COLO829 (cell line): ENCODE measurements at regions not wholly inside any gene's neighbourhood (a gene's known extent, or its start where the extent isn't known, plus 50 kb on each side); places are given as distances from the start of the nearest gene placed in this dataset.

ENCODE experiments used
- DNase-seq: peaks from one replicate; pipeline ENCODE4 v3.0.0; 2012; ENCODE audit warnings: low spot score

DNA sequence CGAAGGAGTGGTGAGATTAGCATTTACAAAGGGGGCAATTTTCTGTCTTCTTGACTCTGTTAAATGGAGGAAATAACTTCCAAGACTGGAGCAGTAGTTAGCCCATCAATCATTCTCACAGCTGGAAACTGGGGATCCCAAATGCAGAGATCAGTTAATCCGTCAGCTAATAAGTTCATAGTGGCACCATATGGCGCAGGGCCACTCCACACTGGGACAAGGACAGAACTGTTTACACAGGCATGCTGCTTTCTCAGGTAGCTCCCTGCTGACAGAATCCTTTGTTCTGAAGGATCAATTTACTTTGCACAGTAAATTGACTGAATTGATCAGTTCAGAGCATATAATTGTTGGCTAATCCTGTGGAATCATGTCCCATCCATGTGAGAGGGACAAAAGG lies 395.7 kb downstream of the TMEM161B start:
- no peak for DNase-seq

DNA sequence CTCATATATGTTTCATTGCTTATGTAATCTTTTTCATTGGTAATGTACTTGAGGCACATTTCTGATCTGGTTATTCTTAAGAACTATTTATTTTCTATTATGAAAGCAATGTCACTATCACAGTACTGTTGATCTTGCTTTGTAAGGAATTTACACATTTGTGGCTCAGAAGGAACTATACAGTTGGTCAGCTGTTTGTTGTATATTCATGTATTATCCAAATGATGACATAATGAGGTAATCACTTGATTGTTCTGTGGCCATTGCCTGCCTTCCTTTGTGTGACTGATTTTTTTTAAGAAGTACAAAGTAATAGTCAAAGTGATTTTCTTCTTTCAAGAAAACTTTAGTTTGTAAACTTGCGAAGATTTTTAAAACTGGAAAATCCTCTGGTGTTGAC lies 399.9 kb downstream of the TMEM161B start:
- no peak for DNase-seq

DNA sequence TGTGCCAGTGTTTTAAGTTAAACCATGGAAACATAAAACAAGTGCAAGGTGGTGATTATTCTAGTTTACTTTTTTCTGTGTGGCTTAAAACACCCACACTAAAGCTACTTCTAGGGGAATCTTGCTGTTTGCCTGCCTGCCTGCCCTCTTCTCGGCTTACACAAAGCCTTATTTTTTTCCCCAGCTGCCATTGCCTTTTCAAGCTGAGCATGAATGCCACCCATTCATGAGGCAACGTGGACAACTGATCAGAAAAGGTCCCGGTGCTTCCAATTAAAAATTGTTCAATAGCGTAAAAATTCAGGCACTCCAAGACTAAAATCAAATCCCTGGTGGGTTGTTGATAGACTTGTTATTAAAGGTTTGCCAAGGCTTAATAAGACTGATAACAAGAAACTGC lies 401.4 kb downstream of the TMEM161B start:
- no peak for DNase-seq

DNA sequence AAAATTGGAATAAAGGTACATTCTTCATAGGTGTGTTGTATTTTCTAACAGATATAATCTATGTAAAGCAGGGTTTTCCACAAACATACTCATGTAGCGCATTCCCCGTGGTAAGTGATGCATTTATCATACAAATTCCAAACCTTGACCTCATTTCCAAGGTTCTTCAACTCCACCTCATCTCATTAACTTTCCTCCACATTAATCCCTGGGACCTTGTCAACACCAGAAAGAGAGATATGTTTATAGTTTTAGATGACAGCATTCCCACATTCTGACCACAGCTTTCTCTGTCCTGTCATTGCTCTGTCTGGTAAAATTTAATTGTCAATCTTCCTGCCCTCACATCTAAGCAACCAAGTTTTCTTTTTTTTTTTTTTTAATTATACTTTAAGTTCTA lies 415.1 kb downstream of the TMEM161B start:
- DNase-seq = no peak

DNA sequence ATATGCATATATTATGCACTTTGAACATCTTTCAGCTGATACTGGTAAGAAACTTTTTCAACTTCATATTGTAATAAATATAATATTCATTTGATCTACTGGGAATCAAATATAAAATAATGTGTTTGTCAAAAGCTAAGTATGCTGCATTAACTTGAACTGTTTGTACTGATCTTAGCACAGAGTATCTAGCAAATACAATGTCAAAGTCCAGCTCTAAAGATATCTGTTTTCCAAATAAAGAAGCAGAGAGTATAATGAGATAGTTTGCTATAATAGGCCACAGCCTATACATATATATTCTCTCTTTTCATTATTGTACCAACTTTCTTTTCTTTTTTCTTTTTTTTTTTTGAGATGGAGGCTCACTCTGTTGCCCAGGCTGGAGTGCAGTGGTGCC lies 417.0 kb downstream of the TMEM161B start:
- DNase-seq = no peak

DNA sequence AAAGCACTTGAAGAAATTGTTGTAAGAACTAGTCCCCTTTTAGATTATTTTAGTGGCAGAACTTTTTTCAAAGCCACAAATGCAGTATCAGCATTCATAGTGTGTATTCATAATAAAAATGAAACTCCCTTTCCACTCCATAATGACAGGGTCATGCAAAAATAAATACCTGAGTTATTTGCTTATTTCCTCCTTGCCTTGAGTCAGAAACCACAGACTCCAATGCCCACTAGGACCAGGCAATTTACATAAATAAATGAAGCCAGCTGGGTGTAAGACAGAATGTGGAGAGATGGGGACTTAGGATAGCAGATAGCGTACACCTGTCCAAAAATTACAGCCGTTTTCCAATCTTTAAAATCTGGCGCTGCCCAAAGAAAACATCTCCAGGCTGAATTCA lies 417.8 kb downstream of the TMEM161B start:
- no peak for DNase-seq

DNA sequence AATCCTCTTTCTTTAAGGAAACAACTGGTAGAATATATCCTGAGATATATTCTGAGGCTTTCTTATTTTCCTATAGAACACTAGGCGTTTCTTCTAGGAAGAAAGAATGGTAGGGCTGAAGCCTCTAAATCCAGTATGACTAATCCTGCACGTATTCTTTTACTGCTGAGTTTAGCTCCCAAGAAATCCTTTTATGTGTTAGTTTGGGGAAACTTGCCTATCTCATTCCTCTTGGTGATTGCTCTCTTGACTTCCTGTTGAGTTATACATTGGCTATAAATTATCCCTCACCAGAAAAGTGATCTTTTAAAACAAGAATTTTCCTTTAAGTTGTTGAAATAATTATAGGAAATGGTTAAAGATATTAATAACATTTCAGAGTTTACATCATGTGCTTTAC lies 422.9 kb downstream of the TMEM161B start:
- DNase-seq = peak; percentile 63

DNA sequence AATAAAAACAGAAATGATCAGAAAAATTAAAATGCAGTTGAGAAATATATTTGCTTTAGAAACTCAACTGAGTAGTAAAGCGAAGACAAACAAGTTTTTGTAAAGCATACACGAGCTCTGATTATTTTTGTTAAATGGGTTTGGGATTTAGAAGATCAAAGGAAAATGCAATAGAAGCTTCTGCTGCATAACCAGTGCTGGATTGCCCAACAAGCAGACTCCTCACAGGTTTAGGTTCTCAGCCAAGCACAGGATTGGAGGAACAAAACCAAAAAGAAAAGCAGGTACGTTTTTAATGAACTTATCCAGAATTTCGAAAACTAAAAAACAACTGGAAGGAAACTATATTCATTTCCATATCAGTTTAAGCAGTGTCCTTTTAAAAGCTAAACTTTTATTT lies 423.8 kb downstream of the TMEM161B start:
- no peak for DNase-seq

DNA sequence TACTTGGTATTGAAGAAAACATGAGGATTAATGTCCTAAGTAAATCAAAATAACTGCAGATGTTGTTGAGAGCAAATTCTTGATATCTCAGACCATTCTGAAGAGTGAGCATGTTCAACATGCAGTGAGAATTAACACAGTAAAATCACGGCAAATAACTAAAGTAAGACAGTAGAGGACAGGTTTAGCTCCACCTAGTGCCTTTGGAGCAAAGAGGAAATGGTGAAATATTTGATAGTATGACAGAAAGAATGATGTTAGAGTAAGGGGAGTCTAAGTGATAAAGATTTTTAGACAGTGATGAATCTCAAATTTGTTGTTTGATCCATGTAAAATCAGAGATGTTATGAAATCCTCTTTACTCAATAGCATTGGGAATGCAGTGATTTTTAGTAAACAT lies 424.2 kb downstream of the TMEM161B start:
- no peak for DNase-seq

DNA sequence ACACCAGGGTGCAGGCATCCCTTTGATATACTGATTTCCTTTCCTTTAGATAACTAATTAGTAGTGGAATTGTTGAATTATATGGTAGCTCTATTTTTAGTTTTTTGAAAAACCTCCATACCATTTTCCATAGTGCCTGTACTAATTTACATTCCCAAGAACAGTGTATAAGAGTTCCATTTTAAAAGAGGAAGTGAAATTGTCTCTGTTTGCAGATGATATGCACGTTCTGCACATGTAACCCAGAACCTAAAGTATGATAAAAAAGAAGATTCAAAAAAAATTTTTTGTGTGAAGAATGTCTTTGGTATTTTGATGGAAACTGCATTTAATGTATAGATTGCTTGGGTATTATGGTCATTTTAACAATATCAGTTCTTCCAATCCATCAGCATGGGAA lies 424.0 kb upstream of the CCNH start:
- DNase-seq = no peak

DNA sequence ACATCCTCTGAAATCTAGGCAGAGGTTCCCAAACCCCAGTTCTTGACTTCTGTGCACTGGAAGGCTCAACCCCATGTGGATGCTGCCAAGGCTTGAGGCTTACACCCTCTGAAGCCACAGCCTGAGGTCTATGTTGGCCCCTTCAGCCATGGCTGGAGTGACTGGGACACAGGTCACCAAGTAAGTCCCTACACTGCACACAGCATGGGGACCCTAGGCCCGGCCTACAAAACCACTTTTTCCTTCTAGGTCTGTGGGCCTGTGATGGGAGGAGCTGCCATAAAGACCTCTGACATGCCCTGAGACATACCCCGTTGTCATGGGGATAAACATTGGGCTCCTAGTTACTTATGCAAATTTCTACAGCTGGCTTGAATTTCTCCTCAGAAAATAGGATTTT lies 418.8 kb upstream of the CCNH start:
- DNase-seq = no peak

DNA sequence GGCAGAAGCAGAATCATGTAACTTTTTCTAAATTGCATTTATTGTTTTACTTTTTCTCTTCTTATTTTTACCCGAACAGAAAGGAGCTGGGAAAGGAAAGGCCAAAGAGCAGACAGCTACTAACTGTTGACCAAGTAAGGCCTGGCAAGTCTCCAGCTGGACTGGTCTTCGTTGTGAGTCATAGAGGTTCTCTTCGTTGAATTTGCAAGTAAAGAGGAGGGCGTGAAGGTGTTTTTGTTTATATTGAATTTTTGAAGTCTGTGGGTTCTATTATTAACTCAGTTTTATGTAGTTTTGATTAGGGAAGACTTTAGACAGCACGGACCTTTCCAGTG lies 416.5 kb upstream of the CCNH start:
- peak; percentile 38 for DNase-seq

DNA sequence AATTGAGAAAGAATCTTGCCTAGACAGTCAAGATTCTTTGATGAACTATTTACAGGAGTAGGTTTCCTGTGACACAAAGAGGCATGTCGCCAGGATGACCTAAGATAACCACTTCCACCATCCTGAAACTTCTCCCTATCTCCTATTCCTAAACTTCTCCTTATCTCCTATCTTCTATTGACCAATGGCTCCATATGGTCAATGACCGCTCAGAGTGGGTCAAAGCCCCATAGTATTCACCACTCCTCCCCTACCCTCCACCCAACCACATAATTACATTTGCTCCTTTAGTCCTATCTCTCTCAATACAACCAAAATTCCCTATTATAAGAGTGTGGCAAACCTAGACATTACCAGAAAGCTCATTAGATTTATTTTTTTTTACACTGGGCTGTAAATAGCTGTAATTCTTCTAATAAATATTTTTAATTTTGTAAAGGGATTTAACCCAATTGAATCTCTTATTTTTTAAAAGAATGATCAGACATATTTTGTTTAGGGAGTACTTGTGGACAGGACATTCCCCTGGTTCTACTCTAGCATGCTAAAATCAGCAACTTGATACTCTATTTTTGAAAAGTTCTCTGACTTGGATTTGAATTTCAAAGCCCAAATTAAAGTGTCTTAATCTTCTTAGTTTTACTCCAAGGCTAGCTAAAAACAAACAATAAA lies 416.0 kb upstream of the CCNH start:
- DNase-seq = no peak

DNA sequence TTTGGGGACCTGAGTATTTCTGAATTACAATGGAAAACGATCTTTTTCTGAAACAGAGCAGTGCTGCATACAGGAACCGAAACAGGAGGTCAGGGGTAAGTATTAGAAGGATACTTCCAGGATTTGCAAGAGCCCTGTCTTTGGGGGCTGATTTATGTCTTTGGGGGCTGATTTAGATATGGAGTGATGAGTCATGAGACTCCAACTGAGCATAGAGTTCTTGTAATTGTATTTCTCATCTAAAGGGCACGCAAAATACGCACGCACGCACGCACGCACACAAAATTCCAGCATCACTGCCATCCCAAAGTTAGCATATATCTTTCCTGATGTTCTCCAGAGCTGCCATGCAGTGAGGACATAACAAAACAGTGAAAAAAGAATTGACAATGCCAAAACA lies 414.8 kb upstream of the CCNH start:
- DNase-seq = no peak

DNA sequence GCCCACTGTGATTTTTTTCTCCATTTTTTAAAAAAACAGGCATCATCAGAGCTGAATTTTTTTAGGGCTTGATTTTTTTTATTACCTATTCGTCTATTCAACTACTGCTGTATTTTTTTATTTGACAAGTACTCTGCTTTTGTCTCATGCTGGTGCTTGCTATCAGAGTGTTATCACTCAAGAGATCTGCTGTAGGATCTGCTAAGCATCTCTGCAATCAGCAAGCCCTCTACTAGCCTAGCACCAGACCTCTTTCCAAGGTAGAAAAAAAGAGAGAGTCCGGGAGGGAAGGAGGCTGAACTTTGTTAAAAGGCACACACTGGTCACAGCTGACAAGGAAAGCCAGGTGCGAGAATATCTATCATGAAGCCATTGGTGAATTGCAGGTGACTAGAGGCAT lies 413.8 kb upstream of the CCNH start:
- DNase-seq = no peak

DNA sequence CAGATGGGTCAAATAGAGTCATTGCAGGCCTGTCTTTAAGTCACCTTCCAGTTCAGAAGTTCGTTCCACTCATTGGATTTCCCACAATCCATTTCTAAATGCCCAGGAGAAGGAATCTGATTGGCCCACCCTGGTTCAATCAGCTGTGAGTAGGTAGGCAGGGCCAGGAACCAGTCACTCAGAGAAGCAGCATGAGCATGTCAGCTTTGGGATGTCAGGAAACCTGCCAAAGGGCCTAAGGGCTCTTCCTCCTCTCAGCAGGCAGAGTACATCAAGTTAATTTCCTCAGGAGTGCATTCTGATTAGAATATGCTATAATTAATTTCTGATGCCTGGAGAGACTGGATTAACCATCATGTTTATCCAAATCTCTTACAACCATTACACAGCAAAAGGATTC lies 412.9 kb upstream of the CCNH start:
- DNase-seq = peak; percentile 1

DNA sequence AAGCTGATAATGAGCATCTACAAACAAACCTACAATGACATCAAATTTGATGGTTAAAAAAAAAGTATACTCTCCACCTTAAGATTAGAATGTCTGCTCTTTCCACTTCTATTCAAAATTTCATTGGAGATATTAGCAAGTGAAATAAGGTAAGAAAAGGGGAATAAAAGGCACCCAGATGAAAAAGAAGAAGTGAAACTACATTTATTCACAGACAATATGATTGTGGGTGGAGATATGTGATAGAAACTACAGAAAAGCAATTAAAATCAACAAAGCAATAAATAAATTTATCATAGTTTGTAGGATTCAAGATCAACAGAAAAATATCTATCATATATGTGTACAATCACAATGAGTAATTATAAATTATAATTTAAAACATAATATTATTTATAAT lies 395.1 kb upstream of the CCNH start:
- DNase-seq = no peak

DNA sequence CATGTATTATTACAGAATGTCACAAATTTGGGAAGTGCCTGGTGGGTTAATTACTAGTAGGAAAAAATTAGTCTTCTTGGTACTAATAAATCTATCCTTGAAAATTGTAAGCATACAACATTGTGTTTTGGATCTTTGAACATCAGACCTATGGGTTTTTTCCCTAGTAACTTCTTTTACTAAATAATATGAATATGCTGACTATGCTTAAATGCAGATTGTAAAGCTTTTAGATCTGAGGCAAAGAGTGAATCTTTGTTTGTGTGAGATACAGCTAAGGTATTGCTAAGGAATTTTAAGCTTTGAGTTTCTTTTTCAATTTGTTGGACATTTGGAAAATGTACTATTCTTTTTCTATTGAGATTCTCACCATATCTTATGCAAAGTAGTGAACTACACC lies 390.6 kb upstream of the CCNH start:
- no peak for DNase-seq

DNA sequence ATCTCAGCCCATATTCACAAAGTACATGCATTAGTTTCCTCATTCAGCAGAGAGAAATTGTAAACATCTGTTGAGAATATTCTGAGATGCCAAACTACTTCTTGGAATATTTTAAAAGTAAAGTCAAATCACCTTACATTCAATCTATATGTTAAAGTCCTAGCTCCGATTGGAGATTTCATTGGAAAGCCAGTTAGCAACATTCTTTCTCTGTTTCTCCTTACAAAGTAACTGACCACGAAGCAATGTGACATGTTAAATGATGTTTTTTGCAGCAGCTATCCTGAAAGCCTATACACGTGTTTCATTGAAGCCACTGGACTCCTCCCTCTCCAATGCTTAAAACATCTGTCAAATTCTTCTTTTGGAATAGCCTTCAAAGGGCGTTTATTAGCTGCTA lies 379.1 kb upstream of the CCNH start:
- DNase-seq = no peak

DNA sequence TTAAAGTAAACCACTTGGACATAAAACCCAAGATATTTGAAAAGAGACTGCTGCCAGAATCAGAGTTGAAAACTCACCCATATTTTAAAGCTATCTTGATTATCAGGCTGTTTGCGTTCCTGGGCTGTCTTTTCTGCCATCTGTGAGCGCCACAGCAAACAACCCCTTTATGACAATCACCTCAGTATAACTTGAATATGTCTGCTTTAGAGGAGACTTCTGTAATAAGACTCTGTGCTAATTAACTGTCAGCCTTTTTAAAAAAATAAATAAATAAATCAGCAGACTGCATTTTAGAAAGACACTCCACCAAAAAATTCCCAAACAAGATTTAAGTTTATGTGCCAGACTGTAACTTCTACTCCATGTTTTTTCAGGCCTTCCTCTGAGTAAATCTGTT lies 375.7 kb upstream of the CCNH start:
- no peak for DNase-seq

DNA sequence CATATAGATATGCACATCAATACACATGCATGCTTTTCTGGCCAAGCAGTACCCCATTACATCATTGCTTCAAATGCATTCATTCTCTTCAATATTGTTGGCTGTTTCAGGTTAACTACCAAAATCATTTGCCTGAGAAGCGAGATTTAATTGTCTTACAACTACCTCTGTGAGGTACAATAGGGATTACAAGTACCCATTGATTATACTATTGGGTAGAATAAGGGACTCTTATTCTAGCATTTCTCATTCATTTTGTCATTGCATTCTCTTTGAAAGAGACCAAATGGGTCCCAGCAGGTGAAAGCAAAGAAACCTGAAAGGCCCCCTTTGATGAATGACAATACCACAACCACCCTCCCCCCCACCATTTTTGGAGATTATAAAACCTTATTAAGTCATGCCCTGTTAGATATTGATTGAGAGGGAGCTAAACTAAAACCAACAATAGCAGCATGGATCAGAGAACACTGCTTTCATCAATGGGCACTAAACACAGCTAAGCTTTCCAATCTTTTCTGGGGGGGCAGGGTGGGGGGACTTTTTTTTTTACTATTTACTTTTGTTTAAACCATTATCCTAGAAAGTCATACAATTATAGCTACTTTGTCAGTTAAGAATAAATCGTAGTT lies 375.0 kb upstream of the CCNH start:
- DNase-seq = no peak

DNA sequence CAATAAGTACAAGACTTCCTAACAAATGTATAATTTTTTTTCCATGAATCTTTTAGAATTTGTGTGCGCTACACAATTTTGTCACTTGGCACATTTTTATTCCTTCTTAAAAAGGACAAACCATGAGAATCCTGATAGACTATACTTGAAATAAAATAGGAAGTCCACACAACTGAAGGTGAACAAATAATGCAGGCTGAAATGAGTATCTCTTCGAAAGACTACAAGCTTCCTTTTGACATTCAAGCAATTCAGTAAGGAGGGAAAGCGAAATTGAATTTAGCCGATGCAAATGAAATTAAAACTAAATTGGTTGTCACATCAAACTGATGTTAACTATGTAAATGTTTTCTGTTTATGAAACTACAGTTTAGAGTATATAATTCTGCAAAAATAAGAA lies 374.4 kb upstream of the CCNH start:
- no peak for DNase-seq

DNA sequence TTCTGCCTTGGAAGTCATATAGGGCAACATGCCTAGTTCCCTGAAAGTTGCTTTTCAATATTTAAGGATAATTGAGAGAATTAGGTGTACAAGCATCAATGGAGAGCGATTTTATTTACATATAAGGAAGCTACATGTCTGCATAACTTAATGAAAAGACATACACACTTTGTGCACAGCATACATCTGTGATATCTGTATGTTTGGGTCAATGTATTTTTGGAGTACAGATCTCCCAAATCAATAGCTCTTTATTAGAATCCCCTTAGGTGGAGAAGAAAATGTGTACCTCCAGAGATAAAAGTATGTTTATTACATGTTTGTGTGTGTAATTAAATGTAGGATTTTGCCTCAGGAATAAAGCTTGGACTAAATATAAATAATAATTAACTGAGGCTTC lies 373.7 kb upstream of the CCNH start:
- DNase-seq = no peak

DNA sequence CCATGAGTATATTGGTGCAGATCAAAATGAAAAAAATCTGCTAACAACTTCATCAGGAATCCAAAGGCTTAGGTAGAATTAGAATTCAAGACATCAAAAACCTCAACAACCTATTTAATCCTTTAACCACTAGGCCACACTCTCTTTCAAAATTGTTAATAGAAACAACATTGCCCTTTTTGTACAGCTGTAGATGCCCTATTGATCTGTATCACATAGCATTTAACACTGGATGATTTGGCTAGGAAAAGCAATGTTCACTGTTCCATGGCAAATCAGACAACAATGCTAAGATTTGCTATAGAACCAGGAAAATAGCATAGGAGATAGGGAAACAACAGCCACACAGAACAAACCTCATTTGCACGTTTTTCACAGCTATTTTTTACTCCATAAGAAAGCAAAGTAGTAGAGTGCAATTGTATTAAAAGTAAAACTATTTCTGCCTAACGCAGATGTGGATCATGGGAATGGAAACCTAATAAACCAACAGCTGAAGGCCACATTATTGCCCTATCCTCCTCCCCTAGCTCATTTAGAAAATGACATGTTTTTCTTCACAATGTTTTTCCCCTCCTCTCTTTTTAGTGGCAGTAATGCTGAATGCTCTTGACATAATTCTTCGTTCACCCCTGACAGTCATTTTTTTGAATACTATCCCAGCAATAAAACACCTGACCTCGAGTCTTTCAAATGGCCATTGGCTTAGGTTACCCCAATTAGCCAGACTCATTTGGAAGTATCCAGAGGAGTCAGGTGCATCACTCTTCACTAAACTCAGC lies 373.0 kb upstream of the CCNH start:
- DNase-seq = no peak
